Right atrium auricular region (tissue), 2 donors: ENCODE measurements at regions not wholly inside any gene's neighbourhood (a gene's known extent, or its start where the extent isn't known, plus 50 kb on each side); places are given as distances from the start of the nearest gene placed in this dataset.

Experiments
- DNase-seq: peaks from one replicate; pipeline ENCODE4 v3.0.0-alpha.2; 2019; ENCODE audit warnings: low spot score
- H3K27ac ChIP-seq, 2 donors: fragments of 200-600 bp; sonication (generic); 1 replicate in 1 of 2; 2 replicates in 1 of 2; pipeline ENCODE4 v1.5.1; 2016 to 2019
- H3K27me3 ChIP-seq, 2 donors: fragments of 200-600 bp; sonication (generic); one replicate each; pipeline versions ENCODE4 v1.5.1 to v1.6.0; 2017 to 2019
- H3K36me3 ChIP-seq: fragments of 200-600 bp; sonication (generic); one replicate; pipeline ENCODE4 v1.5.1; 2016
- H3K4me1 ChIP-seq, 2 donors: fragments of 200-600 bp; sonication (generic); one replicate each; pipeline versions ENCODE4 v1.5.1 to v1.6.0; 2017 to 2019
- H3K4me3 ChIP-seq, 2 donors: fragments of 200-600 bp; sonication (generic); 1 replicate in 1 of 2; 2 replicates in 1 of 2; pipeline ENCODE4 v1.5.1; 2017 to 2019; ENCODE audit warnings: mild to moderate bottlenecking in 1 of 2, moderate library complexity in 1 of 2
- H3K9me3 ChIP-seq, 2 donors: fragments of 200-600 bp; sonication (generic); one replicate each; pipeline ENCODE4 v1.5.1; 2019
- TF ChIP-seq, protein P1 (sequence below), 2 donors: fragments of 200-600 bp; sonication (generic); IDR thresholded peaks; one replicate each; pipeline ENCODE4 v1.5.1; 2019; ENCODE audit warnings: antibody characterized with exemption in 2 of 2

DNA sequence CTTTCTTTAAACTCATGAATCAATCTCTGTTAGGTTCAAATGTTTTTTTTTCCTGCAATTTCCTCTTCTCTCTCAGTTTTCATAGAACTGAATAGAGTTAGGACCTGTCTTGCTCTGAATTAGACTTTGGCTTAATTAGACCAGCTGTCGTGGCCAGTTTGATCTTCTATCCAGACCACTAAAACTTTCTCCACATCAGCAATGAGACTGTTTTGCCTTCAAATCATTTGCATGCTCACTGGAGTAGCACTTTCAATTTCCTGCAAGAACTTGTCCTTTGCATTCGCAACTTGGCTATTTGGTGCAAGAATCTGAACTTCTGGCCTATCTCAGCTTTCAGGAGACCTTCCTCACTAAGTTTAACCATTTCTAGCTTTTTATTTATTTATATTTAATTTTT, 2002.2 kb upstream of the PIK3C3 start:
- TF ChIP-seq, protein P1, sequence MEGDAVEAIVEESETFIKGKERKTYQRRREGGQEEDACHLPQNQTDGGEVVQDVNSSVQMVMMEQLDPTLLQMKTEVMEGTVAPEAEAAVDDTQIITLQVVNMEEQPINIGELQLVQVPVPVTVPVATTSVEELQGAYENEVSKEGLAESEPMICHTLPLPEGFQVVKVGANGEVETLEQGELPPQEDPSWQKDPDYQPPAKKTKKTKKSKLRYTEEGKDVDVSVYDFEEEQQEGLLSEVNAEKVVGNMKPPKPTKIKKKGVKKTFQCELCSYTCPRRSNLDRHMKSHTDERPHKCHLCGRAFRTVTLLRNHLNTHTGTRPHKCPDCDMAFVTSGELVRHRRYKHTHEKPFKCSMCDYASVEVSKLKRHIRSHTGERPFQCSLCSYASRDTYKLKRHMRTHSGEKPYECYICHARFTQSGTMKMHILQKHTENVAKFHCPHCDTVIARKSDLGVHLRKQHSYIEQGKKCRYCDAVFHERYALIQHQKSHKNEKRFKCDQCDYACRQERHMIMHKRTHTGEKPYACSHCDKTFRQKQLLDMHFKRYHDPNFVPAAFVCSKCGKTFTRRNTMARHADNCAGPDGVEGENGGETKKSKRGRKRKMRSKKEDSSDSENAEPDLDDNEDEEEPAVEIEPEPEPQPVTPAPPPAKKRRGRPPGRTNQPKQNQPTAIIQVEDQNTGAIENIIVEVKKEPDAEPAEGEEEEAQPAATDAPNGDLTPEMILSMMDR (IDR thresholded peaks at IDR 0.05), result no peak
- no peak for DNase-seq
- Histone ChIP-seq H3K4me3 (no peak overlapping the region), H3K27me3 (no peaks in the 10 kb centered on the region), H3K36me3 (no peaks in the 10 kb centered on the region), H3K27ac (no peak overlapping the region), H3K9me3 (no peaks in the 10 kb centered on the region), H3K4me1 (no peaks in the 10 kb centered on the region)

DNA sequence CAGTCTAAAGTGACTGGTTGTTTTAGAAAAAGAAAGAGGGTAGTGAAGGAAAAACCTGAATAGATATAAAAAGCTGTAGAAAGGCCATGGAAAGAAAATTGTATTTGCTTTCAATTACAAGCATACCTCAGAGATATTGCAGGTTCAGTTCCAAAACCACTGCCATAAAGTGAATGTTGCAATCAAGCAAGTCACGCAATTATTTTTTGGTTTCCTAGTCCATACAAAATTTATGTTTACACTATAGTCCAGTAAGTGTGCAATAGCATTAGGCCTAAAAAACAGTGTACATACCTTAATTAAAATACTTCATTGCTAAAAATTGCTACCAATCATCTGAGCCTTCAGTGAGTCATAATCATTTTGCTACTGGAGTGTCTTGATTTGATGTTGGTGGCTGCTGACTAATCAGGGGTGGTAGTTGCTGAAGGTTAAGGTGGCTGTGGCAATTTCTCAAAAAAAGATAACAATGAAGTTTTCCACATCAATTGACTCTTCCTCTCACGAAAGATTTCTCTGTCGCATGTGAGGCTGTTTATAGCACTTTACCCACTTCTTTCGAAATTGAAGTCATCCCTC, 2003.8 kb upstream of the PIK3C3 start:
- Histone ChIP-seq H3K27me3 (no peaks in the 10 kb centered on the region), H3K4me1 (no peaks in the 10 kb centered on the region), H3K4me3 (no peak overlapping the region), H3K36me3 (no peaks in the 10 kb centered on the region), H3K27ac (no peak overlapping the region), H3K9me3 (no peaks in the 10 kb centered on the region)
- no peak for DNase-seq
- TF ChIP-seq, protein P1 (IDR thresholded peaks at IDR 0.05), result no peak

DNA sequence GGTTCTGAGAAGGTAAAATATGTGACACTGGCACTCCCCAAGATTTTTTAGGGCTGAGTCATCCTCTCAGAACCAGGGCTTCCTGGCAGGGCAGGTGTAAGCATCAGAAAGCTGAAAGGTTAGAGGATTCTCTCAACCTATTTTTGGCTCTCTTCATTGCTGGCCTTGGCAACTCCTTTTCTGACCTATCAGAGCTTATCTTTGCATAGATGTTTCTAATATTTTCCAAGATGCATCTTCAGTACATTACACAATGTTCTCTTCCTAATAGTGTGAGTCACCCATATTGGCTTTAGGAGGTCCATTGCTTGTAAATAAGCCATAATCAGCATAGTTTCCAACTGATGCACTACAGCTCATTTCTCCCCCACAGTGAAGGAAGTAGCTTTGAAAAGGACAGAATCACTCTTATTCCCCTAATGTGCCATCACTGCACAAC, 2008.4 kb upstream of the PIK3C3 start:
- Histone ChIP-seq H3K27ac (peak overlapping the region in 1 of 2 donors; percentile 48), H3K9me3 (no peaks in the 10 kb centered on the region), H3K36me3 (no peaks in the 10 kb centered on the region), H3K4me1 (no peaks in the 10 kb centered on the region), H3K27me3 (no peaks in the 10 kb centered on the region), H3K4me3 (no peak overlapping the region)
- DNase-seq, result no peak
- TF ChIP-seq, protein P1 (IDR thresholded peaks at IDR 0.05), result no peak

DNA sequence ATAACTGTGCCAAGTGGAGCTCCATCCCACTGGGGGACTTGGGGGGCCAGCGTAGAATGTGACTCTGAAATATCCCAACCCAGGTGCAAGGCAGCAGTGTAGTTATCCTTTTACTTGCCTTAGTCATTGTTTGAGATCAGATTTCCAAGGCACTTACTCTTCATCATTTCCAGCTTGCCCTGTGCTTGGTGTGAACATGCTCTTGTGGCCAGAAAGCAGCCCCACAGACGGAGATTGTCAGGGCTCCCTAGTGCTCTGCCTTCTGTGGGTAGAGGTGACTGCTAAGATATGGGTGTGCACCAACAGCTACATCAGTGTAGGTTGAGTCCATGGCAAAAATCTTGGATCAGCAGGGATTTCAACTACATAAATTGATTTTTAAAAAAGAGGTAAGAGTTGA, 2010.0 kb upstream of the PIK3C3 start:
- H3K4me1 ChIP-seq, result no peaks in the 10 kb centered on the region
- no peaks in the 10 kb centered on the region for H3K9me3 ChIP-seq
- no peaks in the 10 kb centered on the region for H3K36me3 ChIP-seq
- no peak overlapping the region for H3K4me3 ChIP-seq
- no peak overlapping the region for H3K27ac ChIP-seq
- DNase-seq, result no peak
- TF ChIP-seq, protein P1 (IDR thresholded peaks at IDR 0.05), result no peak
- H3K27me3 ChIP-seq, result no peaks in the 10 kb centered on the region

DNA sequence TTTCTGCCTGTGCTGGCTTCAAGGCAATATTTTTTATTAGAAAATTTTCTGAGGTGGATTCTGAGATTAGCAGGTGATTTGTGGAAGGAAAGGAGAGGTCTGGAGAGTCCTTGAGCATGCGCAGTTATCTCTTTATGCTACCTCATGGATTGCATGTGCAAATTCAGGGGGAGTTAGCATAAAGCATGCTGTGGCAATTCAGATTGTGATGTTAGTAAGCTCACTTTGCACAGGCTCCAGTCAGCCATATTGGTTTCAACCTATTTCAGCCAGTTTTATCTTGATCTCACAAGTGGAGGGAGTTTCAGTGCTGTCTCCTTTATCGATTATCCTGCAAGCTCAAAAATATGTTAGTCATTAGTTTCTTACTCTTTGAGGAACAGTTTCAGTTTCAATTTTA, 2012.3 kb upstream of the PIK3C3 start:
- Histone ChIP-seq H3K4me3 (no peak overlapping the region), H3K27ac (no peak overlapping the region), H3K27me3 (no peaks in the 10 kb centered on the region), H3K36me3 (no peaks in the 10 kb centered on the region), H3K4me1 (no peaks in the 10 kb centered on the region), H3K9me3 (no peaks in the 10 kb centered on the region)
- DNase-seq, result no peak
- TF ChIP-seq, protein P1 (IDR thresholded peaks at IDR 0.05), result no peak
